GM18861 (cell line): ENCODE measurements at regions not wholly inside any gene's neighbourhood (a gene's known extent, or its start where the extent isn't known, plus 50 kb on each side); places are given as distances from the start of the nearest gene placed in this dataset.

Experiments used
- ATAC-seq: cut with Tn5 transposase; IDR thresholded peaks from one replicate; pipeline ENCODE4 v1.9.1; 2021; ENCODE audit not compliant: unreplicated experiment

GRCh38 chr18:73478191-73478590, 610.4 kb upstream of the NETO1 start:
- no peak for ATAC-seq

DNA sequence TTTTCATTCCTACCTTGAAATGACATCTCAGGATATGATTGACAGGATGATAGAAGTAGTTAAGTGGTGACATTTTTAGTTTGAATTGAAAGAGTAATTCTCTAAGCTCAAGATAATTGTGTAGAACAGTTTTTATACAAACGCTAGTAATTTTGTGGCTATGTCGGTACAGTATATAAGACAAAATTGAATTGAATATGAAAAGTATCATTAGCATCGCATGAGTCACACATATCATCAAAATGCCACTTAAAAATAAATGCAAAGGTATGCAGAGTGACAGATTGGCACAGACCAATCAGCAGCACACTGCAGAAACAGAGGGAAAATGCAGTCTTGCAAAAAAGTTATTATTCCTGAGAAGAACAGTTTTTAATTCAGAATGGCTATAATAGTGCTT, 608.2 kb upstream of the NETO1 start:
- ATAC-seq: no peak

DNA sequence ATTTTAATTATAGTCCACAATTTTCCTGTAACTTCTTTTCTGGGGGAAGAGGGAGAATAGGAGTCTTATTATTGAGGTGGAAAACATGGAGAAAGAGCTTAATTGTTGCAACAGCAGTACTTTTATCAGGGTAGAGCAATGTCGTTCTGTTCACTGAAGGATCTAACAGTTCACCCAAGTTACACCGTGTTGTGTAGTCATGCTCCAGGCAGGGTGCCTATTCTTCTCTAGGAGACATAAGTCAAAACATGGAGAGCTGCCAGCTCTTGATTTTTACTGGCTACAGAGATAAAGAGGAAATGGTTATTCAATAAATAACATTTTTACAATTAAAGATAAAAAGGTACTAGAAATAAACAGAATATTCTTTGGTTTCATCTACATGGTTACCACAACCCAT, 594.3 kb upstream of the NETO1 start:
- no peak for ATAC-seq

DNA sequence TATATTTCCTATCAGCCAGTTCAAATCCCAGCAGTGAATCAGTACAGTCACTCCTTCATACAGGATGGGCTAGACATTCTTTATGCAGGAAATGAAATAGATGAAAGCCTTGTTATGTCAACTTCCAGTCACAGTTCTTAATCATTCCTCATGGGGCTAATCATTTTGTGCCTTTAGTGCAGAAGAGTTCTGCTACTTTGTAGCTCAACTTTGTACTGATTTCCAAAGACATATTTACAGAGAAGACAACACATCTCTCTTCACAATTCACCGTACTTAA, 593.9 kb upstream of the NETO1 start:
- no peak for ATAC-seq

- ATAC-seq: no peak
Measured at GRCh38 chr18:73461038-73461779, 593.4 kb upstream of the NETO1 start.

DNA sequence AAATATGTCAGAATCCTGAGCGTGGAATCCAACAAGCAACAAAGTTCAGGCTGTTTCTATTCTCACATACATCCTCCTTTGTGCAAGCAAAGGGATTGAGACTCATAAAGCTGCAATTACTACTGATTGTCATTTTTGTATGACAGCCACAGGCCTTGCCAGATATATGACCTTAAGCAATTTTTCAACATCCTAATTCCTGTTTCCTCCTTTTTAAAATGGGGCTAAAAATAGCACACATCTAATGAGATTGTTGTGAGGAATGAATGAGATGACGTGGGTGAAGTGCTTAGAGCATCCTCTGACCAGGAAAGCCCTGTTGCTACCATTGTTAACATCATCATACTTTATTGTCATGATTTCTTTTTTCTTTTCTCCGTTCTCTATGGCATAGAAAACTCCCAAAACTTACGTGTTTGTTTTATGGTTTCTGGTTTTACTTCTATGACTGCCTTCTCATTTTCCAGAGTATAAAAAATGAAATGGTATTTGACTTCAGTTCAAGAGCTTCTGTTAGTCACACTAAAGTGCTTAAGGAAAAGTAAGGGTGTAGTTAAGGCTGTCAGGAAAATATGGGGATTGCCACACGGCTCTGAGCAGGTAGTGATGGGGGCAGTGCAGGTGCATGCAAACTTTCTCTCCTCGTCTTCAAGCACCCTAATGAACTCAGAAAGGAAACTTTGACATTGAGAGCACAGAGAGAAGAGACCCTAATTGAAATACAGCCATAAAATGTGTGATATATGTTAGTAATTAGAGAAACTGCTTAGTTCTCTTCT, 590.6 kb upstream of the NETO1 start:
- no peak for ATAC-seq

DNA sequence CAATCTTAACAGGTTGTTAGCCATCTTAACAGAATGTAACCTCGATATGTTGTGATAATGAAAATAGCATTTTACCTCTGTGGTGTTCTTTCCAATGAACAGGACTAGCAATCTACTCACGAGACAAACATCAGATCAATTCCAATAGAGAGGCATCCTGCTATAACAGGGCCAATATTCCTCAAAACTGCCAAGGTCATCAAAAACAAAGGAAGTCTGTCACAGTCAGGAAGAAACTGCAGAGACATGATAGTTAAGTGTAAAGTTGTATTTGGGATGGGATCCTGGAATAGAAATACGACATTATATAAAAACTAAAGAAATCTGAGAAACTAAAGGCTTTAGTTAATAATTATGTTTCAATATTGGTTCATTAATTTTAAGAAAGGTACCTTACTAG, 588.9 kb upstream of the NETO1 start:
- no peak for ATAC-seq

GRCh38 chr18:73452866-73453265, 585.1 kb upstream of the NETO1 start:
- ATAC-seq: no peak

DNA sequence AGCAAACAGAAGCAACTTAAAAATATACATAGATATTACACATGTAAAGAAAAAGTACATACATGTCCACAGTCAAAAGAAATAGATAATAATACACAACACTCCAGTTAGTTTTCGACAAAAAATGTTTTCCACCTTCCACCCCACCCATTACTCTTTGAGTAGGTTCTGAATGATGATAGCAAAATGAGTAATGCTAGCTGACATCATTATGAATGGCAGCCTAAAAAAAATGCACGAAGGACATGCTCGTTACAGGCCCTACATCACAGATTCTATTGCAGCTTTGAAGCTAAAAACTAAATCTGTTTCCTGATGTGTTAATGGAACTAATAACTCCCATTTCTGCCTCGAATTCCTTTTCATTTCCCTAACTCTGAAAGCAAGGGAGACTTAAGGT, 578.7 kb upstream of the NETO1 start:
- ATAC-seq: no peak

DNA sequence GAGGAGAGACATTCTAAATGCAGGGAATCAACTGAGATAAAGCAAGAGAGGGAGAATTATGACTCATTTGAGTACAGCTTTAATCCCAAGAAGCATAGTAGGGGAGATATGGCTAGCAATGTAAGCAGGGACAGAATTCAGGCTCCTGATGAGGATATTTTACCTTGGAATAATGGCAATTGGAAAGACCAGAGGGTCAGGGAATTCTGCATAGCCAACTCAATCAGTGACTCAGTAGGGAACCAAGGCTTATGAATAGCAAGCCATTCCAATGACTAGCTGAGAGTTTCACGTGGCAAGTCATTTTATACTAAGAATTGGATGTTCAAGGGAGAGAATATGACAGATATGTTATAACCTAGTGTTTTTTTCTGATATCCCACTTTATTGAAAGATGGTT, 563.8 kb upstream of the NETO1 start:
- ATAC-seq: no peak

- no peak for ATAC-seq
Measured at GRCh38 chr18:73421010-73421409, 553.2 kb upstream of the NETO1 start.

- no peak for ATAC-seq
Measured at GRCh38 chr18:73419531-73419930, 551.7 kb upstream of the NETO1 start.

- ATAC-seq: no peak
Measured at GRCh38 chr18:73414598-73414997, 546.8 kb upstream of the NETO1 start.

- ATAC-seq: no peak
Measured at GRCh38 chr18:73414069-73414468, 546.3 kb upstream of the NETO1 start.

- ATAC-seq: no peak
Measured at GRCh38 chr18:73409242-73409641, 541.5 kb upstream of the NETO1 start.

GRCh38 chr18:73408469-73408868, 540.7 kb upstream of the NETO1 start:
- no peak for ATAC-seq

- no peak for ATAC-seq
Measured at GRCh38 chr18:73407506-73407905, 539.7 kb upstream of the NETO1 start.

DNA sequence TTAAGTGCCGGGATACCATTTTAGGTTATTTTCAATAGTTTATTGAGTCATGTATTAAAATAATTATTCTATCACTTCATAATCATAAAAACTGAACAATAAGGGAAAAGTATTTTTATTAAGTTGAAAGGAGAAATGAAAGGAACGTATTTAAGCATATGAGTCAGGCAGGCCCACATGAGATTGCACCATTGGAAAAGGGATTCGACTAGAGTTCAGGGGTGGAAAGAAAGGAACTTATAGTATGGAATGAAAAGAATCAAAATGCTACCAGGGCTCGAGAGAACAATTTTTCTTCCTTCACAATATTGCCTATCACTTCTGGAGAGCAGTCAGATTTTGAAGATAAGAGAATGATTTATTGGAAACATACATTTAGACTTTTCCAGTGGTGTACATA, 516.5 kb upstream of the NETO1 start:
- ATAC-seq: no peak

DNA sequence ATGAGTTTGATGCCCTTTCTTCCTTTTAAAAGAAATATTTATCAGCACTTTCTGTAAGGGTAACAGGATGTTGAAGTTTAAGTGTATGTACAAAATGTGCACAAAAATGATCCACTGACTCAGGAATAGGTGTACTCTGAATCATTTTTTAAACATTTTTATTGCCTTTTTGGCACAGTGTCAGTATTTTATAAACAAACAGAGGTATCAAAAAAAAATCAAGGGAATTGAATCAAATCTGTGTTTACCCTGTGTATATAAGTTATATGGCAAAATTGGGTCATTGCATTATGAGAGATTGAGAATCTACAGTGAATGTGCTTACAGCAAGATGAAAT, 513.9 kb upstream of the NETO1 start:
- ATAC-seq: no peak

DNA sequence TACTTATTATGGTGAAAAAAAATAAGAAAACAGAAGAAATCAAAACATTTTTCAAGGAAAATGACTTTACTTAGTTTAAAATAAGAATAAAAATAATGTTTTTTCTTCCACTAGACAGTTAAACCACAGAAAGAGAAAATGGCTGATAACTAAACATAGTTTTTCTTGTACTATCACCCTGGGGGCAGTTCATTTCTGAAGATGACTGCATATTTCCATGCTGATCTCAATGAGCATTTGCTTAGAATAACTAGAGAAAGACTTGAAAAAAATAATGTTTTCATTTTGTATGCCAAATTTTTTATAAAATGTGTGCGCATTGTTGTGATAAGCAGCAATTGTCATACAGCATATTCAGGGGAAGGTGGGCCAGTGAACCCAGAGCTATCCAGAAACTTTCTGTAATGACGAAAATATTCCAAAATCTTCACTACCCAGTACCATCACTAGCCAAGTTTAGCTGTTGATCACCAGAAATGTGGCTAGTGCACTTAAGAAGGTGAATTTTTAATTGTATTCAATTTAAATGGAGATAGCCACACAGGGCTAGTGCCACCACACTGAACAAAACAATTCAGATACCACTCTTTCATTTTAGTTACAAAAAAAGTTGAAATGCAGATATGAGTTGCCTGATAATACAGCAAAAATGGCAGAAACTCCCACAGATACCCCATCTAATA, 513.4 kb upstream of the NETO1 start:
- ATAC-seq: no peak

DNA sequence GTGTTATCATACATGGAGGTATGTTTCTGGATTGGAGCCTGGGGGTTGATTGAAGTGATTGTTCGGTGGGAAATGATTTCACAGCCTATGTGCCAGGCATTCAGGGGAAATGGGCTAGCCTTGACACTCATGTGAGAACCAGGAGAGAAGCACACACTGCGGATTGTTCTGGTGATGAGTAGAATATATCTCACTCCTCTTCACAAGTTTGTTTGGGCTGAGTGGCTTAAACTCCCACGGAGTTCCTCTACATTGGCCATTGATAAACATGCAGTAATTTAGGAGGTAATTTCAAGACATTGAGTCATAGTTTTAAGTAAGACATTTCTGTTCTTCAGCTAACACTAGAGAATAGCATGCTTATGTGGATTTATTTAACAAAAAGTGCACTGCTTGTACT, 498.9 kb upstream of the NETO1 start:
- ATAC-seq: no peak

- ATAC-seq: no peak
Measured at GRCh38 chr18:73365018-73365417, 497.2 kb upstream of the NETO1 start.
